ENCODE measurements at regions not wholly inside any gene's neighbourhood (a gene's known extent, or its start where the extent isn't known, plus 50 kb on each side); places are given as distances from the start of the nearest gene placed in this dataset.

GRCh38 chr3:102026656-102027055 lies 177.3 kb downstream of the NFKBIZ start:
- no peaks in the 10 kb centered on the region for H3K9me1 ChIP-seq (replicated peaks; ENCODE audit: control insufficient read depth, extremely low read depth, insufficient read depth, low read length)
- dilution Hi-C loops (cut with MboI; ENCODE audit: extremely low pct_ligation_motif_present, low sequenced_read_pairs) (no loop called here), intact Hi-C loops (cut with micrococcal nuclease) (no loop called here)
- H4K20me1 ChIP-seq (replicated peaks; ENCODE audit: control insufficient read depth, extremely low read depth, insufficient read depth, low read length): no peaks in the 10 kb centered on the region
- no peaks in the 10 kb centered on the region for H3K79me2 ChIP-seq (ENCODE audit: control insufficient read depth, insufficient read depth, low read length)
- ChIA-PET CTCF (no interaction called here), POLR2A (no interaction called here)
- no peaks in the 10 kb centered on the region for H3K9me3 ChIP-seq (replicated peaks; ENCODE audit: control insufficient read depth, insufficient read depth, low read length)
- H2AFZ ChIP-seq (ENCODE audit: low read depth, low read length): no peak overlapping the region
- H3K4me3 ChIP-seq (replicated peaks in 1 of 3; ENCODE audit: insufficient read depth in 1 of 3, low read depth in 1 of 3, low read length in 3 of 3): no peak overlapping the region
- no peak overlapping the region for H3K9ac ChIP-seq (replicated peaks; ENCODE audit: extremely low read depth, insufficient read depth, low read length)
- H3K27me3 ChIP-seq (ENCODE audit: control insufficient read depth in 2 of 2, insufficient read depth in 2 of 2, low read length in 2 of 2): no peaks in the 10 kb centered on the region
- TF ChIP-seq JUN (IDR thresholded peaks at IDR 0.05; ENCODE audit: borderline replicate concordance, insufficient read depth, insufficient read length, low read depth) (no peak), CTCF (IDR thresholded peaks at IDR 0.05; ENCODE audit: extremely low read depth in 1 of 2, insufficient read depth in 1 of 2, low read depth in 1 of 2, low read length in 2 of 2) (no peak), FOS (IDR thresholded peaks at IDR 0.05; ENCODE audit: borderline replicate concordance, insufficient read depth, low read length) (no peak)
- no peaks in the 10 kb centered on the region for H3K4me1 ChIP-seq (ENCODE audit: control insufficient read depth, extremely low read depth, insufficient read depth, low read length)
- FAIRE-seq (no peak), DNase-seq (ENCODE audit: low read depth, low spot score) (no peak)
- no peaks in the 10 kb centered on the region for H3K36me3 ChIP-seq (ENCODE audit: control insufficient read depth in 2 of 2, extremely low read depth in 1 of 2, insufficient read depth in 2 of 2, low read length in 2 of 2)
- H3K27ac ChIP-seq (ENCODE audit: insufficient read depth, low read depth, low read length): no peak overlapping the region
- no TSS peak for BruUV-seq (replicated peaks)
- H3K4me2 ChIP-seq (ENCODE audit: insufficient read depth, low read length): no peak overlapping the region

GRCh38 chr3:102030661-102031060 lies 181.3 kb downstream of the NFKBIZ start:
- H3K4me3 ChIP-seq (replicated peaks in 1 of 3; ENCODE audit: insufficient read depth in 1 of 3, low read depth in 1 of 3, low read length in 3 of 3): no peak overlapping the region
- BruUV-seq (replicated peaks): no TSS peak
- H2AFZ ChIP-seq (ENCODE audit: low read depth, low read length): no peak overlapping the region
- H3K9ac ChIP-seq (replicated peaks; ENCODE audit: extremely low read depth, insufficient read depth, low read length): no peak overlapping the region
- H3K79me2 ChIP-seq (ENCODE audit: control insufficient read depth, insufficient read depth, low read length): no peaks in the 10 kb centered on the region
- no peak overlapping the region for H3K27ac ChIP-seq (ENCODE audit: insufficient read depth, low read depth, low read length)
- H3K36me3 ChIP-seq (ENCODE audit: control insufficient read depth in 2 of 2, extremely low read depth in 1 of 2, insufficient read depth in 2 of 2, low read length in 2 of 2): no peaks in the 10 kb centered on the region
- no peak for DNase-seq (ENCODE audit: low read depth, low spot score)
- intact Hi-C loops (cut with micrococcal nuclease) (no loop called here), dilution Hi-C loops (cut with MboI; ENCODE audit: extremely low pct_ligation_motif_present, low sequenced_read_pairs) (no loop called here)
- H4K20me1 ChIP-seq (replicated peaks; ENCODE audit: control insufficient read depth, extremely low read depth, insufficient read depth, low read length): no peaks in the 10 kb centered on the region
- no peaks in the 10 kb centered on the region for H3K27me3 ChIP-seq (ENCODE audit: control insufficient read depth in 2 of 2, insufficient read depth in 2 of 2, low read length in 2 of 2)
- H3K9me3 ChIP-seq (replicated peaks; ENCODE audit: control insufficient read depth, insufficient read depth, low read length): no peaks in the 10 kb centered on the region
- no peak overlapping the region for H3K4me2 ChIP-seq (ENCODE audit: insufficient read depth, low read length)
- no peaks in the 10 kb centered on the region for H3K9me1 ChIP-seq (replicated peaks; ENCODE audit: control insufficient read depth, extremely low read depth, insufficient read depth, low read length)
- no peak for FAIRE-seq
- H3K4me1 ChIP-seq (ENCODE audit: control insufficient read depth, extremely low read depth, insufficient read depth, low read length): no peaks in the 10 kb centered on the region
- POLR2A ChIA-PET: no interaction called here
- no peak for TF ChIP-seq MAX (IDR thresholded peaks at IDR 0.05; ENCODE audit: insufficient read depth, insufficient read length)
- CTCF ChIA-PET: no interaction called here
